PC-9 (cell line): ENCODE measurements at regions not wholly inside any gene's neighbourhood (a gene's known extent, or its start where the extent isn't known, plus 50 kb on each side); places are given as distances from the start of the nearest gene placed in this dataset.

Experiments
- EZH2 ChIP-seq: fragments of 200-600 bp; sonication (generic); IDR thresholded peaks from 2 replicates; pipeline ENCODE4 v1.8.0; 2017; ENCODE audit warnings: antibody characterized with exemption, low read depth
- TF ChIP-seq, protein P1 (sequence below): fragments of 200-600 bp; sonication (generic); conservative IDR thresholded peaks from 2 replicates; pipeline ENCODE4 v1.6.1; 2017; ENCODE audit warnings: mixed run types, antibody characterized with exemption, mild to moderate bottlenecking, moderate library complexity

DNA sequence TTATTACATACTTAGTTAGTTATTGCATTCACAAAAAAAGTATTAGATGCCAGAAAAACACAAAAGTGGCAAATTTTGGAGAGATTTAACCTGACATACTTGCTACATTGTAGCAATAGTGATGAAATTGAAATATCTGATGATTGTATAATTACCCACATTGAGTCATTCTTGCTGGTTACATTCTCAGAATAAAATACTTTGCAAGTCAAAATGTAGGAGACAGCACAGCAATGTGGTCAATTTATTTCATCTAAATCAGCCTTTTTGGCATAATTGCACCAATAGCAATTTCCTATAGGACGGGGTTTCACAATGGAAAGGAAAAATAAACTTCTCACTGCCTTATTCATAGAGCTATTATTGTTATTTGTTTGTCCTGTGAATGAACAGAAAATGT, 125.0 kb upstream of the ETV6 start:
- TF ChIP-seq, protein P1, sequence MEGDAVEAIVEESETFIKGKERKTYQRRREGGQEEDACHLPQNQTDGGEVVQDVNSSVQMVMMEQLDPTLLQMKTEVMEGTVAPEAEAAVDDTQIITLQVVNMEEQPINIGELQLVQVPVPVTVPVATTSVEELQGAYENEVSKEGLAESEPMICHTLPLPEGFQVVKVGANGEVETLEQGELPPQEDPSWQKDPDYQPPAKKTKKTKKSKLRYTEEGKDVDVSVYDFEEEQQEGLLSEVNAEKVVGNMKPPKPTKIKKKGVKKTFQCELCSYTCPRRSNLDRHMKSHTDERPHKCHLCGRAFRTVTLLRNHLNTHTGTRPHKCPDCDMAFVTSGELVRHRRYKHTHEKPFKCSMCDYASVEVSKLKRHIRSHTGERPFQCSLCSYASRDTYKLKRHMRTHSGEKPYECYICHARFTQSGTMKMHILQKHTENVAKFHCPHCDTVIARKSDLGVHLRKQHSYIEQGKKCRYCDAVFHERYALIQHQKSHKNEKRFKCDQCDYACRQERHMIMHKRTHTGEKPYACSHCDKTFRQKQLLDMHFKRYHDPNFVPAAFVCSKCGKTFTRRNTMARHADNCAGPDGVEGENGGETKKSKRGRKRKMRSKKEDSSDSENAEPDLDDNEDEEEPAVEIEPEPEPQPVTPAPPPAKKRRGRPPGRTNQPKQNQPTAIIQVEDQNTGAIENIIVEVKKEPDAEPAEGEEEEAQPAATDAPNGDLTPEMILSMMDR: no peak
- TF ChIP-seq EZH2: no peak
